A673 (cell line): ENCODE measurements at regions not wholly inside any gene's neighbourhood (a gene's known extent, or its start where the extent isn't known, plus 50 kb on each side); places are given as distances from the start of the nearest gene placed in this dataset.
"Not testable (repeated sequence)": the region's sequence is repeated elsewhere in the genome, so short reads cannot be mapped to it uniquely, and the experiment has no call there.

Experiments
- BruUV-seq: library from RNA; stranded (reverse); fragments of 400-500 nt; replicated peaks from 2 replicates; lab custom pipeline; 2021; lab: Mats Ljungman, UMichigan
- CTCF ChIA-PET: fragments of 300-600 bp; sonication (Branson Sonifier 250); formaldehyde crosslinking; loops from one replicate; lab custom pipeline; 2022; ENCODE audit warnings: antibody characterized with exemption; lab: Charles Lee
- POLR2A ChIA-PET: fragments of 300-600 bp; sonication (Branson Sonifier 250); formaldehyde crosslinking; loops from one replicate; lab custom pipeline; 2022; ENCODE audit warnings: antibody characterized with exemption; ENCODE audit not compliant: low non-redundant PET; lab: Charles Lee
- DNase-seq: peaks from one replicate; pipeline ENCODE4 v3.0.0-alpha.2; 2015; ENCODE audit warnings: low spot score
- H3K27ac ChIP-seq: fragments of 200-600 bp; sonication (generic); 2 replicates; pipeline ENCODE4 v1.5.1; 2016; ENCODE audit warnings: mixed run types, low read depth, mild to moderate bottlenecking, mixed read lengths, antibody characterized with exemption, low read length; ENCODE audit not compliant: poor library complexity, severe bottlenecking
- H3K27me3 ChIP-seq: fragments of 200-600 bp; sonication (generic); replicated peaks from 2 replicates; pipeline ENCODE4 v1.6.1; 2017; ENCODE audit warnings: mixed run types, low read depth, mild to moderate bottlenecking, mixed read lengths, antibody characterized with exemption, low read length; ENCODE audit not compliant: insufficient read depth, poor library complexity
- H3K36me3 ChIP-seq: fragments of 200-600 bp; sonication (generic); 2 replicates; pipeline ENCODE4 v1.6.1; 2016; ENCODE audit warnings: mixed run types, mild to moderate bottlenecking, mixed read lengths, antibody characterized with exemption, low read length; ENCODE audit not compliant: insufficient read depth, poor library complexity, severe bottlenecking
- H3K4me1 ChIP-seq: fragments of 200-600 bp; sonication (generic); 2 replicates; pipeline ENCODE4 v1.6.1; 2017; ENCODE audit warnings: mixed run types, mild to moderate bottlenecking, mixed read lengths, antibody characterized with exemption, low read length; ENCODE audit not compliant: insufficient read depth, poor library complexity, severe bottlenecking
- H3K4me3 ChIP-seq: fragments of 200-600 bp; sonication (generic); 2 replicates; pipeline ENCODE4 v1.5.1; 2016; ENCODE audit warnings: low read depth, mixed run types, mild to moderate bottlenecking, mixed read lengths, low read length; ENCODE audit not compliant: poor library complexity, severe bottlenecking
- H3K9me3 ChIP-seq: fragments of 200-600 bp; sonication (generic); 2 replicates; pipeline ENCODE4 v1.6.1; 2016; ENCODE audit warnings: mixed run types, low read depth, mild to moderate bottlenecking, mixed read lengths, antibody characterized with exemption, low read length; ENCODE audit not compliant: poor library complexity, severe bottlenecking
- CTCF ChIP-seq: fragments of 300-800, 200-600 bp; sonication (generic); conservative IDR thresholded peaks from 2 replicates; pipeline ENCODE4 v1.5.1; 2017; ENCODE audit warnings: low read depth, mild to moderate bottlenecking, antibody characterized with exemption, low read length, moderate library complexity, mixed read lengths
- EZH2 ChIP-seq: fragments of 200-600 bp; sonication (generic); IDR thresholded peaks from 2 replicates; pipeline ENCODE4 v1.6.1; 2017; ENCODE audit warnings: borderline replicate concordance, low read depth, mild to moderate bottlenecking, mixed read lengths, antibody characterized with exemption, low read length; ENCODE audit not compliant: poor library complexity, severe bottlenecking
- intact Hi-C: fragments of 100-400 bp; cut with micrococcal nuclease; formaldehyde crosslinking; loops from one replicate; pipeline ENCODE4 v1.10.0; 2022; ENCODE audit not compliant: unreplicated experiment

GRCh38 chrX:138254001-138254400 lies 457.5 kb downstream of the FGF13 start:
- Histone ChIP-seq H3K9me3 (no peaks in the 10 kb centered on the region), H3K27me3 (peaks cover 11% of the 10 kb centered on the region), H3K36me3 (no peaks in the 10 kb centered on the region), H3K4me3 (no peak overlapping the region), H3K27ac (no peak overlapping the region), H3K4me1 (no peaks in the 10 kb centered on the region)
- intact Hi-C loops = no loop called here
- BruUV-seq = no TSS peak
- ChIA-PET CTCF (no interaction called here), POLR2A (no interaction called here)
- TF ChIP-seq CTCF = no peak
- TF ChIP-seq EZH2 = no peak
- no peak for DNase-seq

- Histone ChIP-seq H3K27me3 (peaks cover 11% of the 10 kb centered on the region), H3K27ac (no peak overlapping the region), H3K36me3 (no peaks in the 10 kb centered on the region), H3K4me1 (no peaks in the 10 kb centered on the region), H3K4me3 (no peak overlapping the region), H3K9me3 (no peaks in the 10 kb centered on the region)
- intact Hi-C loops = no loop called here
- ChIA-PET CTCF (no interaction called here), POLR2A (no interaction called here)
- TF ChIP-seq EZH2 (no peak), CTCF (no peak)
- DNase-seq = no peak
- no TSS peak for BruUV-seq
These were observed 456.1 kb downstream of the FGF13 start for GRCh38 chrX:138255373-138255772.

- intact Hi-C loops, H3K36me3 ChIP-seq, H3K27me3 ChIP-seq, H3K4me3 ChIP-seq, BruUV-seq, H3K4me1 ChIP-seq, H3K27ac ChIP-seq, H3K9me3 ChIP-seq, CTCF ChIA-PET, DNase-seq, POLR2A ChIA-PET: not testable (repeated sequence)
These were observed 447.4 kb downstream of the FGF13 start for GRCh38 chrX:138264095-138264494.

GRCh38 chrX:138270931-138271330 lies 440.6 kb downstream of the FGF13 start:
- Histone ChIP-seq H3K4me3 (no peak overlapping the region), H3K4me1 (no peaks in the 10 kb centered on the region), H3K27me3 (no peaks in the 10 kb centered on the region), H3K9me3 (no peaks in the 10 kb centered on the region), H3K27ac (no peak overlapping the region), H3K36me3 (no peaks in the 10 kb centered on the region)
- no TSS peak for BruUV-seq
- intact Hi-C loops = no loop called here
- no peak for DNase-seq
- TF ChIP-seq EZH2 (no peak), CTCF (no peak)
- POLR2A ChIA-PET = no interaction called here
- CTCF ChIA-PET = no interaction called here

- POLR2A ChIA-PET, H3K27me3 ChIP-seq, CTCF ChIA-PET, intact Hi-C loops, DNase-seq, H3K4me1 ChIP-seq, H3K9me3 ChIP-seq, H3K27ac ChIP-seq, H3K4me3 ChIP-seq, BruUV-seq, H3K36me3 ChIP-seq: not testable (repeated sequence)
These were observed 428.8 kb downstream of the FGF13 start for GRCh38 chrX:138282598-138283150.
